ENCODE measurements at regions not wholly inside any gene's neighbourhood (a gene's known extent, or its start where the extent isn't known, plus 50 kb on each side); places are given as distances from the start of the nearest gene placed in this dataset.
"Not testable (repeated sequence)": the region's sequence is repeated elsewhere in the genome, so short reads cannot be mapped to it uniquely, and the experiment has no call there.

GRCh38 chr10:109809954-109810353 lies 113.4 kb downstream of the XPNPEP1 start:
- DNase-seq (ENCODE audit: low read depth in 3 of 3) = not testable (repeated sequence)

- not testable (repeated sequence) for DNase-seq (ENCODE audit: low read depth in 3 of 3)
These were observed 122.1 kb downstream of the XPNPEP1 start for GRCh38 chr10:109801191-109801590.

- DNase-seq (ENCODE audit: low read depth in 3 of 3) = no peak
These were observed 132.7 kb downstream of the XPNPEP1 start for GRCh38 chr10:109790647-109791046.

GRCh38 chr10:109784236-109784635 lies 139.1 kb downstream of the XPNPEP1 start:
- DNase-seq (ENCODE audit: low read depth in 3 of 3) = no peak

GRCh38 chr10:109783286-109783685 lies 140.0 kb downstream of the XPNPEP1 start:
- no peak for DNase-seq (ENCODE audit: low read depth in 3 of 3)

GRCh38 chr10:109780997-109781396 lies 142.3 kb downstream of the XPNPEP1 start:
- no peak for DNase-seq (ENCODE audit: low read depth in 3 of 3)

GRCh38 chr10:109778993-109779392 lies 144.3 kb downstream of the XPNPEP1 start:
- DNase-seq (ENCODE audit: low read depth in 3 of 3) = no peak

- DNase-seq (ENCODE audit: low read depth in 3 of 3) = no peak
These were observed 149.2 kb downstream of the XPNPEP1 start for GRCh38 chr10:109774121-109774440.

GRCh38 chr10:109773288-109774120 lies 149.8 kb downstream of the XPNPEP1 start:
- no peak for DNase-seq (ENCODE audit: low read depth in 3 of 3)

- DNase-seq (ENCODE audit: low read depth in 3 of 3) = no peak
These were observed 152.6 kb downstream of the XPNPEP1 start for GRCh38 chr10:109770663-109771062.

- no peak for DNase-seq (ENCODE audit: low read depth in 3 of 3)
These were observed 153.3 kb downstream of the XPNPEP1 start for GRCh38 chr10:109769966-109770365.

GRCh38 chr10:109765838-109766237 lies 157.5 kb downstream of the XPNPEP1 start:
- no peak for DNase-seq (ENCODE audit: low read depth in 3 of 3)

- no peak for DNase-seq (ENCODE audit: low read depth in 3 of 3)
These were observed 160.8 kb downstream of the XPNPEP1 start for GRCh38 chr10:109762555-109762954.

- DNase-seq (ENCODE audit: low read depth in 3 of 3) = not testable (repeated sequence)
These were observed 165.6 kb downstream of the XPNPEP1 start for GRCh38 chr10:109757670-109758069.

GRCh38 chr10:109746861-109747260 lies 176.4 kb downstream of the XPNPEP1 start:
- DNase-seq (ENCODE audit: low read depth in 3 of 3) = no peak

- no peak for DNase-seq (ENCODE audit: low read depth in 3 of 3)
These were observed 179.3 kb downstream of the XPNPEP1 start for GRCh38 chr10:109744020-109744419.

- no peak for DNase-seq (ENCODE audit: low read depth in 3 of 3)
These were observed 179.7 kb downstream of the XPNPEP1 start for GRCh38 chr10:109743574-109743973.

- no peak for DNase-seq (ENCODE audit: low read depth in 3 of 3)
These were observed 180.2 kb downstream of the XPNPEP1 start for GRCh38 chr10:109743146-109743545.

- DNase-seq (ENCODE audit: low read depth in 3 of 3) = no peak
These were observed 181.6 kb downstream of the XPNPEP1 start for GRCh38 chr10:109741712-109742111.

- no peak for DNase-seq (ENCODE audit: low read depth in 3 of 3)
These were observed 182.9 kb downstream of the XPNPEP1 start for GRCh38 chr10:109740436-109740835.

- no peak for DNase-seq (ENCODE audit: low read depth in 3 of 3)
These were observed 185.7 kb downstream of the XPNPEP1 start for GRCh38 chr10:109737626-109738025.

GRCh38 chr10:109737009-109737408 lies 186.3 kb downstream of the XPNPEP1 start:
- no peak for DNase-seq (ENCODE audit: low read depth in 3 of 3)

GRCh38 chr10:109735776-109736175 lies 187.5 kb downstream of the XPNPEP1 start:
- DNase-seq (ENCODE audit: low read depth in 3 of 3) = no peak
